ENCODE measurements at regions not wholly inside any gene's neighbourhood (a gene's known extent, or its start where the extent isn't known, plus 50 kb on each side); places are given as distances from the start of the nearest gene placed in this dataset.

- H3K36me3 ChIP-seq, result no peaks in the 10 kb centered on the region
- no peak overlapping the region for H3K27ac ChIP-seq
- DNase-seq, result no peak
- TF ChIP-seq CTCF (IDR thresholded peaks at IDR 0.05), result no peak
- H3K9me3 ChIP-seq, result no peaks in the 10 kb centered on the region
- H3K4me1 ChIP-seq, result no peaks in the 10 kb centered on the region
- intact Hi-C loops (cut with DNase I), result no loop called here
- no peaks in the 10 kb centered on the region for H3K27me3 ChIP-seq (ENCODE audit: low read depth)
- no peak overlapping the region for H3K4me3 ChIP-seq
- ATAC-seq, result no peak
Measured at GRCh38 chr1:88455621-88456256, 228.3 kb upstream of the PKN2 start.

GRCh38 chr1:88457197-88457596 lies 226.9 kb upstream of the PKN2 start:
- Histone ChIP-seq H3K4me1 (no peaks in the 10 kb centered on the region), H3K4me3 (no peak overlapping the region), H3K27ac (no peak overlapping the region), H3K36me3 (no peaks in the 10 kb centered on the region), H3K9me3 (no peaks in the 10 kb centered on the region), H3K27me3 (ENCODE audit: low read depth) (no peaks in the 10 kb centered on the region)
- intact Hi-C loops (cut with DNase I), result no loop called here
- ATAC-seq (peak in 1 of 2 donors; percentile 15), DNase-seq (no peak)
- TF ChIP-seq CTCF (IDR thresholded peaks at IDR 0.05), result no peak

GRCh38 chr1:88461007-88461406 lies 223.1 kb upstream of the PKN2 start:
- no peak for ATAC-seq

GRCh38 chr1:88462096-88462487 lies 222.0 kb upstream of the PKN2 start:
- Histone ChIP-seq H3K4me3 (peak overlapping the region; percentile 38), H3K4me1 (no peaks in the 10 kb centered on the region), H3K36me3 (no peaks in the 10 kb centered on the region), H3K9me3 (no peaks in the 10 kb centered on the region), H3K27me3 (ENCODE audit: low read depth) (no peaks in the 10 kb centered on the region), H3K27ac (no peak overlapping the region)
- no peak for TF ChIP-seq CTCF (IDR thresholded peaks at IDR 0.05)
- ATAC-seq (no peak), DNase-seq (no peak)
- intact Hi-C loops (cut with DNase I), result no loop called here

More at GRCh38 chr1:88461007-88461406, 223.1 kb upstream of the PKN2 start:
- no peaks in the 10 kb centered on the region for H3K27me3 ChIP-seq (ENCODE audit: low read depth)
- intact Hi-C loops (cut with DNase I), result no loop called here
- no peak overlapping the region for H3K27ac ChIP-seq
- H3K4me3 ChIP-seq, result no peak overlapping the region
- H3K4me1 ChIP-seq, result no peaks in the 10 kb centered on the region
- DNase-seq, result no peak
- no peaks in the 10 kb centered on the region for H3K9me3 ChIP-seq
- no peak for TF ChIP-seq CTCF (IDR thresholded peaks at IDR 0.05)
- no peaks in the 10 kb centered on the region for H3K36me3 ChIP-seq

- DNase-seq, result peak; percentile 45
- Histone ChIP-seq H3K36me3 (no peaks in the 10 kb centered on the region), H3K9me3 (no peaks in the 10 kb centered on the region), H3K4me3 (peak overlapping the region; percentile 38), H3K27ac (peak overlapping the region; percentile 71), H3K4me1 (no peaks in the 10 kb centered on the region), H3K27me3 (ENCODE audit: low read depth) (no peaks in the 10 kb centered on the region)
- intact Hi-C loops (cut with DNase I), result no loop called here
- no peak for TF ChIP-seq CTCF (IDR thresholded peaks at IDR 0.05)
- ATAC-seq, result peak; percentile 25 to 49
Measured at GRCh38 chr1:88462488-88463261, 221.4 kb upstream of the PKN2 start.
